ENCODE measurements at regions not wholly inside any gene's neighbourhood (a gene's known extent, or its start where the extent isn't known, plus 50 kb on each side); places are given as distances from the start of the nearest gene placed in this dataset.

GRCh38 chr2:144583381-144583729 lies 63.4 kb upstream of the ZEB2 start (continued):
- no peak for TF ChIP-seq ZNF518A (tag by site-specific recombination; conservative IDR thresholded peaks at IDR 0.05; ENCODE audit: low read depth)

GRCh38 chr2:144582651-144583380 lies 62.9 kb upstream of the ZEB2 start:
- Histone ChIP-seq H3K4me3 (ENCODE audit: low read depth, low read length) (no peak overlapping the region), H3K4me1 (ENCODE audit: control insufficient read depth, insufficient read depth, low read length) (no peaks in the 10 kb centered on the region), H3K9me3 (ENCODE audit: control insufficient read depth, insufficient read depth, low read depth, low read length) (no peaks in the 10 kb centered on the region), H3K27ac (ENCODE audit: extremely low read depth, low read depth, low read length) (no peak overlapping the region), H3K36me3 (ENCODE audit: control insufficient read depth in 2 of 2, insufficient read depth in 1 of 2, low read length in 2 of 2) (no peaks in the 10 kb centered on the region)
- TF ChIP-seq, protein P1, sequence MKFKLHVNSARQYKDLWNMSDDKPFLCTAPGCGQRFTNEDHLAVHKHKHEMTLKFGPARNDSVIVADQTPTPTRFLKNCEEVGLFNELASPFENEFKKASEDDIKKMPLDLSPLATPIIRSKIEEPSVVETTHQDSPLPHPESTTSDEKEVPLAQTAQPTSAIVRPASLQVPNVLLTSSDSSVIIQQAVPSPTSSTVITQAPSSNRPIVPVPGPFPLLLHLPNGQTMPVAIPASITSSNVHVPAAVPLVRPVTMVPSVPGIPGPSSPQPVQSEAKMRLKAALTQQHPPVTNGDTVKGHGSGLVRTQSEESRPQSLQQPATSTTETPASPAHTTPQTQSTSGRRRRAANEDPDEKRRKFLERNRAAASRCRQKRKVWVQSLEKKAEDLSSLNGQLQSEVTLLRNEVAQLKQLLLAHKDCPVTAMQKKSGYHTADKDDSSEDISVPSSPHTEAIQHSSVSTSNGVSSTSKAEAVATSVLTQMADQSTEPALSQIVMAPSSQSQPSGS (tag by site-specific recombination; IDR thresholded peaks at IDR 0.05; ENCODE audit: low read depth) = no peak
- no peak for TF ChIP-seq IKZF3 (tag by site-specific recombination; IDR thresholded peaks at IDR 0.05)
- no peak for TF ChIP-seq GLIS1 (tag by site-specific recombination; IDR thresholded peaks at IDR 0.05)
- TF ChIP-seq ZNF571 (tag by site-specific recombination; IDR thresholded peaks at IDR 0.05) = no peak
- no peak for TF ChIP-seq ZNF398 (tag by site-specific recombination; IDR thresholded peaks at IDR 0.05)
- TF ChIP-seq ZNF202 (tag by site-specific recombination; IDR thresholded peaks at IDR 0.05; ENCODE audit: borderline replicate concordance) = no peak
- TF ChIP-seq ZNF670 (tag by site-specific recombination; IDR thresholded peaks at IDR 0.05; ENCODE audit: low read depth) = no peak
- no peak for TF ChIP-seq ZNF544 (tag by site-specific recombination; IDR thresholded peaks at IDR 0.05)
- TF ChIP-seq BCL11A (tag by site-specific recombination; IDR thresholded peaks at IDR 0.05; ENCODE audit: low read depth) = no peak
- TF ChIP-seq, protein P2, sequence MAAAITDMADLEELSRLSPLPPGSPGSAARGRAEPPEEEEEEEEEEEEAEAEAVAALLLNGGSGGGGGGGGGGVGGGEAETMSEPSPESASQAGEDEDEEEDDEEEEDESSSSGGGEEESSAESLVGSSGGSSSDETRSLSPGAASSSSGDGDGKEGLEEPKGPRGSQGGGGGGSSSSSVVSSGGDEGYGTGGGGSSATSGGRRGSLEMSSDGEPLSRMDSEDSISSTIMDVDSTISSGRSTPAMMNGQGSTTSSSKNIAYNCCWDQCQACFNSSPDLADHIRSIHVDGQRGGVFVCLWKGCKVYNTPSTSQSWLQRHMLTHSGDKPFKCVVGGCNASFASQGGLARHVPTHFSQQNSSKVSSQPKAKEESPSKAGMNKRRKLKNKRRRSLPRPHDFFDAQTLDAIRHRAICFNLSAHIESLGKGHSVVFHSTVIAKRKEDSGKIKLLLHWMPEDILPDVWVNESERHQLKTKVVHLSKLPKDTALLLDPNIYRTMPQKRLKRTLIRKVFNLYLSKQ (tag by site-specific recombination; IDR thresholded peaks at IDR 0.05; ENCODE audit: borderline replicate concordance) = no peak
- TF ChIP-seq ZNF677 (tag by site-specific recombination; IDR thresholded peaks at IDR 0.05) = no peak
- no peak for TF ChIP-seq PRDM10 (tag by site-specific recombination; IDR thresholded peaks at IDR 0.05)
- TF ChIP-seq, protein P3, sequence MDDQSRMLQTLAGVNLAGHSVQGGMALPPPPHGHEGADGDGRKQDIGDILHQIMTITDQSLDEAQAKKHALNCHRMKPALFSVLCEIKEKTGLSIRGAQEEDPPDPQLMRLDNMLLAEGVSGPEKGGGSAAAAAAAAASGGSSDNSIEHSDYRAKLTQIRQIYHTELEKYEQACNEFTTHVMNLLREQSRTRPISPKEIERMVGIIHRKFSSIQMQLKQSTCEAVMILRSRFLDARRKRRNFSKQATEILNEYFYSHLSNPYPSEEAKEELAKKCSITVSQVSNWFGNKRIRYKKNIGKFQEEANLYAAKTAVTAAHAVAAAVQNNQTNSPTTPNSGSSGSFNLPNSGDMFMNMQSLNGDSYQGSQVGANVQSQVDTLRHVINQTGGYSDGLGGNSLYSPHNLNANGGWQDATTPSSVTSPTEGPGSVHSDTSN (CRISPR knock-in tag; IDR thresholded peaks at IDR 0.05) = no peak
- TF ChIP-seq GLIS2 (tag by site-specific recombination; IDR thresholded peaks at IDR 0.05) = no peak
- TF ChIP-seq ZNF2 (tag by site-specific recombination; IDR thresholded peaks at IDR 0.05) = no peak
- CTCF ChIA-PET = interaction anchor here (0.6 kb wide), 1 partner anchor 405 kb away, joined by 3 read pairs; no protein-coding TSS in a partner anchor
- POLR2A ChIA-PET = no interaction called here

Measured in HEK293 (cell line).